ENCODE measurements at regions not wholly inside any gene's neighbourhood (a gene's known extent, or its start where the extent isn't known, plus 50 kb on each side); places are given as distances from the start of the nearest gene placed in this dataset.

DNA sequence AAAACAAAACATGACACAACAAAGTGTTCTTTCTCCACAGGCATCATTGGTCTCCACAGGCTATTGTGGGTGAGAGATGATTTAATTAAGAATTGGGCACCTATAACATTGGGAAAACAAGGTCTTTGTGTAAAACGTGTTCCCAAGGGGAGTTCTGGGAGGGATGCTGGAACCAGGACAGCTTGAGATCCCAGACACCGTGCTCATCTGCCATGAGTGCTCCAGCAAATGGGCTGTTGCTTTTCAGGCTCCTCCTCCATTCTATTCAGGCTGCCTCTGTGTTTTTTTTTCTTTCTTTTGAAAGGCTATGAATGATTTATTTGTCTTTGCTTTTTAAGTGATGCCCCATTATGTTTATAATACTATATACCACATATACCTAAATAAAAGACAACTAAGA, 122.4 kb downstream of the DACT1 start:
- 76% methylated on average over 2 of the region's 2 CpGs for WGBS (ENCODE audit: low lambda C conversion rate)
- no peak overlapping the region for H3K27ac ChIP-seq (ENCODE audit: low read depth in 2 of 2, low read length in 1 of 2)
- no peaks in the 10 kb centered on the region for H3K27me3 ChIP-seq (ENCODE audit: insufficient read depth)
- ChIA-PET CTCF (interaction anchor here (1.1 kb wide), 1 partner anchor 50 kb away, joined by 3 read pairs; no protein-coding TSS in a partner anchor), POLR2A (no interaction called here)
- no peak overlapping the region for H3K9ac ChIP-seq
- no peaks in the 10 kb centered on the region for H4K20me1 ChIP-seq (ENCODE audit: insufficient read depth)
- TF ChIP-seq SMC3 (IDR thresholded peaks at IDR 0.05; ENCODE audit: low read depth, low read length) (no peak), TEAD4 (IDR thresholded peaks at IDR 0.05; ENCODE audit: borderline replicate concordance, insufficient read depth) (no peak), RCOR1 (IDR thresholded peaks at IDR 0.05; ENCODE audit: low read length) (no peak), MXI1 (IDR thresholded peaks at IDR 0.05; ENCODE audit: low read depth, low read length) (no peak), FOSL2 (IDR thresholded peaks at IDR 0.05; ENCODE audit: borderline replicate concordance, low read depth) (no peak), TCF12 (IDR thresholded peaks at IDR 0.05) (no peak), MEF2A (IDR thresholded peaks at IDR 0.05; ENCODE audit: borderline replicate concordance, low read depth) (no peak), SIN3A (IDR thresholded peaks at IDR 0.05; ENCODE audit: borderline replicate concordance, low read depth, low read length) (no peak), ELF1 (IDR thresholded peaks at IDR 0.05) (no peak), FOXM1 (IDR thresholded peaks at IDR 0.05; ENCODE audit: low read depth) (no peak), FOXJ3 (CRISPR knock-in tag; IDR thresholded peaks at IDR 0.05) (no peak), JUND (IDR thresholded peaks at IDR 0.05) (no peak), RXRA (IDR thresholded peaks at IDR 0.05; ENCODE audit: borderline replicate concordance, low read depth) (no peak), RAD21 (IDR thresholded peaks at IDR 0.05; ENCODE audit: low read length) (no peak)
- TF ChIP-seq, protein P1, sequence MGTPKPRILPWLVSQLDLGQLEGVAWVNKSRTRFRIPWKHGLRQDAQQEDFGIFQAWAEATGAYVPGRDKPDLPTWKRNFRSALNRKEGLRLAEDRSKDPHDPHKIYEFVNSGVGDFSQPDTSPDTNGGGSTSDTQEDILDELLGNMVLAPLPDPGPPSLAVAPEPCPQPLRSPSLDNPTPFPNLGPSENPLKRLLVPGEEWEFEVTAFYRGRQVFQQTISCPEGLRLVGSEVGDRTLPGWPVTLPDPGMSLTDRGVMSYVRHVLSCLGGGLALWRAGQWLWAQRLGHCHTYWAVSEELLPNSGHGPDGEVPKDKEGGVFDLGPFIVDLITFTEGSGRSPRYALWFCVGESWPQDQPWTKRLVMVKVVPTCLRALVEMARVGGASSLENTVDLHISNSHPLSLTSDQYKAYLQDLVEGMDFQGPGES (IDR thresholded peaks at IDR 0.05; ENCODE audit: low read depth, low read length) = no peak
- TF ChIP-seq, protein P2, sequence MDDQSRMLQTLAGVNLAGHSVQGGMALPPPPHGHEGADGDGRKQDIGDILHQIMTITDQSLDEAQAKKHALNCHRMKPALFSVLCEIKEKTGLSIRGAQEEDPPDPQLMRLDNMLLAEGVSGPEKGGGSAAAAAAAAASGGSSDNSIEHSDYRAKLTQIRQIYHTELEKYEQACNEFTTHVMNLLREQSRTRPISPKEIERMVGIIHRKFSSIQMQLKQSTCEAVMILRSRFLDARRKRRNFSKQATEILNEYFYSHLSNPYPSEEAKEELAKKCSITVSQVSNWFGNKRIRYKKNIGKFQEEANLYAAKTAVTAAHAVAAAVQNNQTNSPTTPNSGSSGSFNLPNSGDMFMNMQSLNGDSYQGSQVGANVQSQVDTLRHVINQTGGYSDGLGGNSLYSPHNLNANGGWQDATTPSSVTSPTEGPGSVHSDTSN (IDR thresholded peaks at IDR 0.05) = no peak
- TF ChIP-seq, protein P3, sequence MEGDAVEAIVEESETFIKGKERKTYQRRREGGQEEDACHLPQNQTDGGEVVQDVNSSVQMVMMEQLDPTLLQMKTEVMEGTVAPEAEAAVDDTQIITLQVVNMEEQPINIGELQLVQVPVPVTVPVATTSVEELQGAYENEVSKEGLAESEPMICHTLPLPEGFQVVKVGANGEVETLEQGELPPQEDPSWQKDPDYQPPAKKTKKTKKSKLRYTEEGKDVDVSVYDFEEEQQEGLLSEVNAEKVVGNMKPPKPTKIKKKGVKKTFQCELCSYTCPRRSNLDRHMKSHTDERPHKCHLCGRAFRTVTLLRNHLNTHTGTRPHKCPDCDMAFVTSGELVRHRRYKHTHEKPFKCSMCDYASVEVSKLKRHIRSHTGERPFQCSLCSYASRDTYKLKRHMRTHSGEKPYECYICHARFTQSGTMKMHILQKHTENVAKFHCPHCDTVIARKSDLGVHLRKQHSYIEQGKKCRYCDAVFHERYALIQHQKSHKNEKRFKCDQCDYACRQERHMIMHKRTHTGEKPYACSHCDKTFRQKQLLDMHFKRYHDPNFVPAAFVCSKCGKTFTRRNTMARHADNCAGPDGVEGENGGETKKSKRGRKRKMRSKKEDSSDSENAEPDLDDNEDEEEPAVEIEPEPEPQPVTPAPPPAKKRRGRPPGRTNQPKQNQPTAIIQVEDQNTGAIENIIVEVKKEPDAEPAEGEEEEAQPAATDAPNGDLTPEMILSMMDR (IDR thresholded peaks at IDR 0.05) = no peak
- TF ChIP-seq, protein P4, sequence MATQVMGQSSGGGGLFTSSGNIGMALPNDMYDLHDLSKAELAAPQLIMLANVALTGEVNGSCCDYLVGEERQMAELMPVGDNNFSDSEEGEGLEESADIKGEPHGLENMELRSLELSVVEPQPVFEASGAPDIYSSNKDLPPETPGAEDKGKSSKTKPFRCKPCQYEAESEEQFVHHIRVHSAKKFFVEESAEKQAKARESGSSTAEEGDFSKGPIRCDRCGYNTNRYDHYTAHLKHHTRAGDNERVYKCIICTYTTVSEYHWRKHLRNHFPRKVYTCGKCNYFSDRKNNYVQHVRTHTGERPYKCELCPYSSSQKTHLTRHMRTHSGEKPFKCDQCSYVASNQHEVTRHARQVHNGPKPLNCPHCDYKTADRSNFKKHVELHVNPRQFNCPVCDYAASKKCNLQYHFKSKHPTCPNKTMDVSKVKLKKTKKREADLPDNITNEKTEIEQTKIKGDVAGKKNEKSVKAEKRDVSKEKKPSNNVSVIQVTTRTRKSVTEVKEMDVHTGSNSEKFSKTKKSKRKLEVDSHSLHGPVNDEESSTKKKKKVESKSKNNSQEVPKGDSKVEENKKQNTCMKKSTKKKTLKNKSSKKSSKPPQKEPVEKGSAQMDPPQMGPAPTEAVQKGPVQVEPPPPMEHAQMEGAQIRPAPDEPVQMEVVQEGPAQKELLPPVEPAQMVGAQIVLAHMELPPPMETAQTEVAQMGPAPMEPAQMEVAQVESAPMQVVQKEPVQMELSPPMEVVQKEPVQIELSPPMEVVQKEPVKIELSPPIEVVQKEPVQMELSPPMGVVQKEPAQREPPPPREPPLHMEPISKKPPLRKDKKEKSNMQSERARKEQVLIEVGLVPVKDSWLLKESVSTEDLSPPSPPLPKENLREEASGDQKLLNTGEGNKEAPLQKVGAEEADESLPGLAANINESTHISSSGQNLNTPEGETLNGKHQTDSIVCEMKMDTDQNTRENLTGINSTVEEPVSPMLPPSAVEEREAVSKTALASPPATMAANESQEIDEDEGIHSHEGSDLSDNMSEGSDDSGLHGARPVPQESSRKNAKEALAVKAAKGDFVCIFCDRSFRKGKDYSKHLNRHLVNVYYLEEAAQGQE (IDR thresholded peaks at IDR 0.05; ENCODE audit: low read depth, low read length) = no peak
- TF ChIP-seq, protein P5, sequence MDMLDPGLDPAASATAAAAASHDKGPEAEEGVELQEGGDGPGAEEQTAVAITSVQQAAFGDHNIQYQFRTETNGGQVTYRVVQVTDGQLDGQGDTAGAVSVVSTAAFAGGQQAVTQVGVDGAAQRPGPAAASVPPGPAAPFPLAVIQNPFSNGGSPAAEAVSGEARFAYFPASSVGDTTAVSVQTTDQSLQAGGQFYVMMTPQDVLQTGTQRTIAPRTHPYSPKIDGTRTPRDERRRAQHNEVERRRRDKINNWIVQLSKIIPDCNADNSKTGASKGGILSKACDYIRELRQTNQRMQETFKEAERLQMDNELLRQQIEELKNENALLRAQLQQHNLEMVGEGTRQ (IDR thresholded peaks at IDR 0.05; ENCODE audit: borderline replicate concordance, low read depth, low read length) = no peak
- no peak overlapping the region for H3K4me2 ChIP-seq
- no peaks in the 10 kb centered on the region for H3F3A ChIP-seq (replicated peaks; ENCODE audit: insufficient read depth)
- DNase-seq = no peak
- H3K4me1 ChIP-seq (ENCODE audit: control insufficient read depth in 1 of 2, insufficient read depth in 2 of 2, low read depth in 1 of 2, low read length in 1 of 2) = peaks cover 0 to 2% of the 10 kb centered on the region in 2 experiments; a peak in 1 of 4 replicates
- H2AFZ ChIP-seq (ENCODE audit: low read depth) = no peak overlapping the region
- H3K9me3 ChIP-seq = no peaks in the 10 kb centered on the region
- H3K9me2 ChIP-seq = no peaks in the 10 kb centered on the region
- no peaks in the 10 kb centered on the region for H3K36me3 ChIP-seq (replicated peaks in 1 of 2; ENCODE audit: control insufficient read depth in 1 of 2, insufficient read depth in 2 of 2, low read length in 1 of 2)
- no peaks in the 10 kb centered on the region for H3K79me2 ChIP-seq (ENCODE audit: insufficient read depth)
- no peak overlapping the region for H3K4me3 ChIP-seq (ENCODE audit: low read depth in 2 of 2, low read length in 1 of 2)
